H1 (cell line): ENCODE measurements at regions not wholly inside any gene's neighbourhood (a gene's known extent, or its start where the extent isn't known, plus 50 kb on each side); places are given as distances from the start of the nearest gene placed in this dataset.

Experiments used
- CTCF ChIA-PET: fragments of 300-600 bp; sonication (Branson Sonifier 250); formaldehyde crosslinking; loops from one replicate; lab custom pipeline; 2021; ENCODE audit not compliant: partially characterized antibody; lab: Charles Lee
- POLR2A ChIA-PET: fragments of 300-600 bp; sonication (Branson Sonifier 250); formaldehyde crosslinking; loops from one replicate; lab custom pipeline; 2021; ENCODE audit warnings: inconsistent platforms; ENCODE audit not compliant: partially characterized antibody; lab: Charles Lee
- DNase-seq, 2 experiments: peaks; one replicate each; pipeline versions ENCODE4 v3.0.0 to v3.0.0-alpha.2; 2010 to 2022; ENCODE audit warnings: low spot score in 2 of 2, low read depth in 1 of 2, mixed read lengths in 1 of 2
- FAIRE-seq: peaks from 2 replicates; lab custom pipeline; 2011; peaks lifted over from hg19 to GRCh38; lab: Jason Lieb, UNC
- H2AFZ ChIP-seq: 2 replicates; pipeline ENCODE4 v1.8.1; 2012; ENCODE audit warnings: low read length, inconsistent platforms
- H2AK5ac ChIP-seq: 2 replicates; pipeline ENCODE4 v1.6.1; 2013; ENCODE audit warnings: low read depth, low read length
- H2BK120ac ChIP-seq: replicated peaks from 2 replicates; pipeline ENCODE3; 2013; ENCODE audit warnings: low read depth, low read length, inconsistent platforms
- H2BK12ac ChIP-seq: 2 replicates; pipeline ENCODE4 v1.6.1; 2013; ENCODE audit warnings: low read depth, low read length
- H2BK15ac ChIP-seq: 2 replicates; pipeline ENCODE4 v1.6.1; 2013; ENCODE audit warnings: low read length
- H2BK20ac ChIP-seq: 2 replicates; pipeline ENCODE4 v1.6.1; 2013; ENCODE audit warnings: low read length
- H2BK5ac ChIP-seq: 2 replicates; pipeline ENCODE4 v1.6.1; 2013; ENCODE audit warnings: low read depth, low read length
- H3K14ac ChIP-seq: 2 replicates; pipeline ENCODE4 v1.6.1; 2013; ENCODE audit warnings: inconsistent platforms; ENCODE audit not compliant: insufficient read length
- H3K18ac ChIP-seq: 2 replicates; pipeline ENCODE4 v1.6.1; 2013; ENCODE audit warnings: low read length; ENCODE audit errors: extremely low read depth
- H3K23ac ChIP-seq: 2 replicates; pipeline ENCODE4 v1.6.1; 2013; ENCODE audit warnings: inconsistent platforms; ENCODE audit not compliant: insufficient read length
- H3K23me2 ChIP-seq: 2 replicates; pipeline ENCODE4 v1.6.1; 2013; ENCODE audit warnings: low read depth, low read length
- H3K27ac ChIP-seq: 2 replicates; pipeline ENCODE4 v1.6.1; 2011; ENCODE audit warnings: low read depth, low read length, inconsistent platforms
- H3K27me3 ChIP-seq, 4 experiments: replicated peaks in 1 of 4; 1 replicate in 1 of 4; 2 replicates in 3 of 4; pipeline versions ENCODE4 v1.6.1 to v1.8.1; 2011 to 2013; ENCODE audit warnings: low read length in 3 of 4, mild to moderate bottlenecking in 3 of 4, inconsistent platforms in 2 of 4, mixed read lengths in 2 of 4, moderate library complexity in 1 of 4; ENCODE audit not compliant: control insufficient read depth in 3 of 4, insufficient read depth in 3 of 4; ENCODE audit errors: extremely low read depth in 1 of 4
- H3K36me3 ChIP-seq, 4 experiments: 2 replicates each; pipeline versions ENCODE4 v1.6.1 to v1.8.1; 2011 to 2013; ENCODE audit warnings: mild to moderate bottlenecking in 4 of 4, low read length in 3 of 4, moderate library complexity in 2 of 4, control low read depth in 1 of 4, inconsistent platforms in 1 of 4; ENCODE audit not compliant: insufficient read depth in 4 of 4, control insufficient read depth in 2 of 4
- H3K4ac ChIP-seq: replicated peaks from 2 replicates; pipeline ENCODE3; 2013; ENCODE audit warnings: low read length, low read depth, mixed read lengths, inconsistent platforms; ENCODE audit not compliant: insufficient read length
- H3K4me1 ChIP-seq, 4 experiments: replicated peaks in 1 of 4; 1 replicate in 1 of 4; 2 replicates in 3 of 4; pipeline versions ENCODE4 v1.6.1 to v1.8.1; 2011 to 2013; ENCODE audit warnings: low read length in 3 of 4, inconsistent platforms in 2 of 4, mixed read lengths in 1 of 4; ENCODE audit not compliant: insufficient read depth in 4 of 4, control insufficient read depth in 3 of 4
- H3K4me2 ChIP-seq, 2 experiments: 2 replicates each; pipeline versions ENCODE4 v1.6.1 to v1.8.1; 2011 to 2013; ENCODE audit warnings: low read depth in 2 of 2, low read length in 2 of 2, control low read depth in 1 of 2, inconsistent platforms in 1 of 2, mild to moderate bottlenecking in 1 of 2; ENCODE audit not compliant: insufficient read depth in 1 of 2
- H3K4me3 ChIP-seq, 4 experiments: fragments of 200-600, 300-600 bp in 1 of 4; sonication (generic), shearing (Covaris generic), sonication (Bioruptor Twin) in 1 of 4; 2 replicates each; pipeline versions ENCODE4 v1.5.1 to v1.8.1; 2011 to 2016; ENCODE audit warnings: low read length in 4 of 4, low read depth in 3 of 4, control low read depth in 2 of 4, inconsistent platforms in 2 of 4, mild to moderate bottlenecking in 2 of 4, mixed read lengths in 1 of 4, moderate library complexity in 1 of 4; ENCODE audit not compliant: insufficient read depth in 2 of 4; ENCODE audit errors: extremely low read depth in 1 of 4
- H3K56ac ChIP-seq: replicated peaks from 2 replicates; pipeline ENCODE3; 2013; ENCODE audit warnings: low read depth, mild to moderate bottlenecking, mixed read lengths, low read length, inconsistent platforms; ENCODE audit not compliant: insufficient read length
- H3K79me1 ChIP-seq: 2 replicates; pipeline ENCODE4 v1.6.1; 2013; ENCODE audit warnings: low read depth, low read length, control low read depth
- H3K79me2 ChIP-seq, 2 experiments: 2 replicates each; pipeline versions ENCODE4 v1.6.1 to v1.8.1; 2012 to 2013; ENCODE audit warnings: low read length in 2 of 2, mild to moderate bottlenecking in 2 of 2, inconsistent platforms in 1 of 2; ENCODE audit not compliant: insufficient read depth in 2 of 2, control insufficient read depth in 1 of 2
- H3K9ac ChIP-seq, 4 experiments: replicated peaks in 1 of 4; 1 replicate in 1 of 4; 2 replicates in 3 of 4; pipeline versions ENCODE4 v1.6.1 to v1.8.1; 2011 to 2013; ENCODE audit warnings: low read depth in 3 of 4, low read length in 3 of 4, control low read depth in 2 of 4, mild to moderate bottlenecking in 2 of 4, moderate library complexity in 2 of 4, inconsistent platforms in 1 of 4; ENCODE audit errors: extremely low read depth in 1 of 4
- H3K9me3 ChIP-seq, 2 experiments: 2 replicates each; pipeline versions ENCODE4 v1.6.1 to v1.8.1; 2012 to 2013; ENCODE audit warnings: mild to moderate bottlenecking in 2 of 2, moderate library complexity in 2 of 2, control low read depth in 1 of 2, inconsistent platforms in 1 of 2, low read depth in 1 of 2, low read length in 1 of 2, mixed read lengths in 1 of 2; ENCODE audit not compliant: insufficient read depth in 2 of 2
- H4K20me1 ChIP-seq, 2 experiments: replicated peaks in 1 of 2; 2 replicates each; pipeline versions ENCODE3 to v1.8.1; 2011 to 2013; ENCODE audit warnings: inconsistent platforms in 2 of 2, low read length in 2 of 2, mild to moderate bottlenecking in 1 of 2; ENCODE audit not compliant: insufficient read depth in 2 of 2, control insufficient read depth in 1 of 2
- H4K5ac ChIP-seq: 2 replicates; pipeline ENCODE4 v1.6.1; 2013; ENCODE audit warnings: low read length, low read depth, mixed read lengths, inconsistent platforms; ENCODE audit not compliant: insufficient read length
- H4K8ac ChIP-seq: 2 replicates; pipeline ENCODE4 v1.8.0; 2013; ENCODE audit warnings: mild to moderate bottlenecking, moderate library complexity, low read length, inconsistent platforms; ENCODE audit not compliant: insufficient read depth; ENCODE audit errors: extremely low read depth
- H4K91ac ChIP-seq: replicated peaks from 2 replicates; pipeline ENCODE3; 2013; ENCODE audit warnings: low read length, mixed read lengths, inconsistent platforms; ENCODE audit not compliant: insufficient read length
- RFX5 ChIP-seq: IDR thresholded peaks from 2 replicates; pipeline ENCODE4 v1.6.1; 2011; ENCODE audit warnings: low read depth, low read length, improper control_type of control experiment, borderline replicate concordance
- WGBS, 2 experiments: shearing (Covaris generic) in 1 of 2; methylation state at CpG; one replicate each; pipeline versions ENCODE4 v1.1.6 to v1.1.7; 2013 to 2015; ENCODE audit warnings: low lambda C conversion rate in 2 of 2, mixed read lengths in 2 of 2, inconsistent platforms in 1 of 2, low coverage in 1 of 2, missing lambda C conversion rate in 1 of 2; ENCODE audit not compliant: insufficient replicate concordance in 2 of 2, insufficient coverage in 1 of 2, insufficient read length in 1 of 2; ENCODE audit errors: extremely low coverage in 1 of 2, missing lambda C conversion rate in 1 of 2; 5-methylcytosine and 5-hydroxymethylcytosine counted together

GRCh38 chr13:33616130-33616529, 201.8 kb upstream of the RFC3 start:
- Histone ChIP-seq H3K79me1 (no peaks in the 10 kb centered on the region), H4K8ac (no peak overlapping the region), H2BK15ac (no peak overlapping the region), H3K4me3 (no peak overlapping the region), H3K27me3 (no peaks in the 10 kb centered on the region), H3K18ac (no peak overlapping the region), H3K23ac (no peak overlapping the region), H3K36me3 (no peaks in the 10 kb centered on the region), H3K4ac (no peak overlapping the region), H3K27ac (no peak overlapping the region), H4K20me1 (no peaks in the 10 kb centered on the region), H3K4me2 (no peak overlapping the region), H3K14ac (no peak overlapping the region), H4K91ac (no peak overlapping the region), H3K79me2 (no peaks in the 10 kb centered on the region), H4K5ac (no peak overlapping the region), H2BK5ac (no peak overlapping the region), H2BK12ac (no peak overlapping the region), H3K9me3 (no peaks in the 10 kb centered on the region), H2AK5ac (no peak overlapping the region), H3K56ac (no peak overlapping the region), H3K9ac (no peak overlapping the region), H2BK20ac (no peak overlapping the region), H3K4me1 (peaks cover 0 to 4% (median 2%) of the 10 kb centered on the region in 4 experiments; a peak in 1 of 7 replicates), H2BK120ac (no peak overlapping the region), H3K23me2 (no peaks in the 10 kb centered on the region; the same call in 1 of the 2 replicates), H2AFZ (no peak overlapping the region)
- WGBS, 2 experiments, result 88% methylated on average over 2 of the region's 2 CpGs; no CpG with 5 or more reads in 1 of the 2 experiments
- ChIA-PET POLR2A (no interaction called here), CTCF (no interaction called here)
- no peak for FAIRE-seq
- TF ChIP-seq RFX5, result no peak
- DNase-seq, result no peak
